Right lobe of liver (tissue), 4 donors: ENCODE measurements at regions not wholly inside any gene's neighbourhood (a gene's known extent, or its start where the extent isn't known, plus 50 kb on each side); places are given as distances from the start of the nearest gene placed in this dataset.

Experiments
- POLR2A ChIP-seq: fragments of 450-650 bp; IDR thresholded peaks from one replicate; pipeline ENCODE4 v1.6.1; 2017; ENCODE audit warnings: antibody characterized with exemption, mild to moderate bottlenecking
- TF ChIP-seq, protein P1 (sequence below), 4 donors: fragments of 200-600 bp in 3 of 4; fragments of 450-650 bp in 1 of 4; IDR thresholded peaks; one replicate each; pipeline versions ENCODE4 v1.5.1 to v1.8.0; 2016 to 2022; ENCODE audit warnings: antibody characterized with exemption in 4 of 4, mild to moderate bottlenecking in 2 of 4
- donor health status: DM: no; HTN: no; CAD: no.
- donor health status: DM: no; HTN: no; CAD: no.
- donor health status: DM: no; HTN: yes; CAD: no.

- no peak for TF ChIP-seq POLR2A
- TF ChIP-seq, protein P1, sequence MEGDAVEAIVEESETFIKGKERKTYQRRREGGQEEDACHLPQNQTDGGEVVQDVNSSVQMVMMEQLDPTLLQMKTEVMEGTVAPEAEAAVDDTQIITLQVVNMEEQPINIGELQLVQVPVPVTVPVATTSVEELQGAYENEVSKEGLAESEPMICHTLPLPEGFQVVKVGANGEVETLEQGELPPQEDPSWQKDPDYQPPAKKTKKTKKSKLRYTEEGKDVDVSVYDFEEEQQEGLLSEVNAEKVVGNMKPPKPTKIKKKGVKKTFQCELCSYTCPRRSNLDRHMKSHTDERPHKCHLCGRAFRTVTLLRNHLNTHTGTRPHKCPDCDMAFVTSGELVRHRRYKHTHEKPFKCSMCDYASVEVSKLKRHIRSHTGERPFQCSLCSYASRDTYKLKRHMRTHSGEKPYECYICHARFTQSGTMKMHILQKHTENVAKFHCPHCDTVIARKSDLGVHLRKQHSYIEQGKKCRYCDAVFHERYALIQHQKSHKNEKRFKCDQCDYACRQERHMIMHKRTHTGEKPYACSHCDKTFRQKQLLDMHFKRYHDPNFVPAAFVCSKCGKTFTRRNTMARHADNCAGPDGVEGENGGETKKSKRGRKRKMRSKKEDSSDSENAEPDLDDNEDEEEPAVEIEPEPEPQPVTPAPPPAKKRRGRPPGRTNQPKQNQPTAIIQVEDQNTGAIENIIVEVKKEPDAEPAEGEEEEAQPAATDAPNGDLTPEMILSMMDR (IDR thresholded peaks at IDR 0.05): no peak
Measured at GRCh38 chr14:106248321-106249192, 722.2 kb downstream of the TMEM121 start.
